IMR-90 (cell line): ENCODE measurements at regions not wholly inside any gene's neighbourhood (a gene's known extent, or its start where the extent isn't known, plus 50 kb on each side); places are given as distances from the start of the nearest gene placed in this dataset.

ENCODE experiments used
- ATAC-seq: fragments of 200-7000 bp; cut with Tn5 transposase; 2 replicates; pipeline ENCODE4 v1.9.1; 2020; ENCODE audit warnings: low read depth, mild to moderate bottlenecking, moderate library complexity
- BruUV-seq: library from RNA; stranded (reverse); fragments of 400-500 nt; replicated peaks from 2 replicates; lab custom pipeline; 2021; lab: Mats Ljungman, UMichigan
- CTCF ChIA-PET: fragments of 300-600 bp; formaldehyde crosslinking; extraction: SDS; loops from one replicate; lab custom pipeline; 2021; ENCODE audit warnings: antibody characterized with exemption; lab: Yijun Ruan, JAX
- POLR2A ChIA-PET: fragments of 300-600 bp; sonication (Branson Sonifier 250); formaldehyde crosslinking; loops from one replicate; lab custom pipeline; 2022; ENCODE audit warnings: antibody characterized with exemption; ENCODE audit not compliant: unreplicated experiment; lab: Charles Lee
- DNase-seq: peaks from one replicate; pipeline ENCODE4 v3.0.0; 2013
- H2AFZ ChIP-seq: replicated peaks from 2 replicates; pipeline ENCODE3; 2013; ENCODE audit warnings: low read length, mild to moderate bottlenecking; ENCODE audit not compliant: poor library complexity
- H2AK5ac ChIP-seq: 2 replicates; pipeline ENCODE4 v1.6.1; 2013; ENCODE audit warnings: low read depth, low read length, inconsistent platforms
- H2AK9ac ChIP-seq: replicated peaks from 2 replicates; pipeline ENCODE3; 2013; ENCODE audit warnings: mild to moderate bottlenecking, low read depth, low read length, moderate library complexity; ENCODE audit not compliant: poor library complexity
- H2BK120ac ChIP-seq: 2 replicates; pipeline ENCODE4 v1.6.1; 2013; ENCODE audit warnings: low read depth, low read length, inconsistent platforms
- H2BK15ac ChIP-seq: 3 replicates; pipeline ENCODE4 v1.6.1; 2013; ENCODE audit warnings: low read depth, low read length, inconsistent platforms
- H2BK20ac ChIP-seq: 2 replicates; pipeline ENCODE4 v1.6.1; 2013; ENCODE audit warnings: low read depth, mild to moderate bottlenecking, inconsistent platforms, low read length, moderate library complexity
- H2BK5ac ChIP-seq: 2 replicates; pipeline ENCODE4 v1.6.1; 2013; ENCODE audit warnings: mild to moderate bottlenecking, low read depth, low read length, inconsistent platforms; ENCODE audit not compliant: poor library complexity, severe bottlenecking
- H3K14ac ChIP-seq: replicated peaks from 2 replicates; pipeline ENCODE4 v1.6.1; 2013; ENCODE audit warnings: low read depth, low read length, inconsistent platforms
- H3K18ac ChIP-seq: 2 replicates; pipeline ENCODE4 v1.6.1; 2013; ENCODE audit warnings: low read depth, low read length, control low read depth
- H3K23ac ChIP-seq: 2 replicates; pipeline ENCODE4 v1.6.1; 2013; ENCODE audit warnings: low read depth, low read length, inconsistent platforms
- H3K27ac ChIP-seq: 2 replicates; pipeline ENCODE4 v1.5.1; 2013; ENCODE audit warnings: mild to moderate bottlenecking, control low read depth, low read length; ENCODE audit not compliant: insufficient read depth
- H3K27me3 ChIP-seq: 2 replicates; pipeline ENCODE4 v1.6.1; 2013; ENCODE audit warnings: low read length; ENCODE audit not compliant: control insufficient read depth, insufficient read depth
- H3K36me3 ChIP-seq: 2 replicates; pipeline ENCODE4 v1.6.1; 2013; ENCODE audit warnings: low read length, mixed read lengths; ENCODE audit not compliant: control insufficient read depth, insufficient read depth
- H3K4ac ChIP-seq: 2 replicates; pipeline ENCODE4 v1.6.1; 2013; ENCODE audit warnings: low read depth, low read length, inconsistent platforms
- H3K4me1 ChIP-seq: 2 replicates; pipeline ENCODE4 v1.6.1; 2013; ENCODE audit warnings: low read length, mixed read lengths; ENCODE audit not compliant: control insufficient read depth, insufficient read depth
- H3K4me2 ChIP-seq: 2 replicates; pipeline ENCODE4 v1.6.1; 2013; ENCODE audit warnings: low read depth, mild to moderate bottlenecking, control low read depth, low read length, moderate library complexity
- H3K4me3 ChIP-seq: 2 replicates; pipeline ENCODE4 v1.5.1; 2013; ENCODE audit warnings: low read depth, mild to moderate bottlenecking, control low read depth, low read length, moderate library complexity; ENCODE audit not compliant: insufficient read depth
- H3K56ac ChIP-seq: 2 replicates; pipeline ENCODE4 v1.6.1; 2013; ENCODE audit warnings: low read length, inconsistent platforms; ENCODE audit not compliant: insufficient read depth; ENCODE audit errors: extremely low read depth
- H3K79me1 ChIP-seq, 2 experiments: 2 replicates each; pipeline ENCODE4 v1.6.1; 2013; ENCODE audit warnings: low read length in 2 of 2, inconsistent platforms in 1 of 2, low read depth in 1 of 2
- H3K9ac ChIP-seq: 2 replicates; pipeline ENCODE4 v1.6.1; 2013; ENCODE audit warnings: low read depth, low read length, control low read depth
- H3K9me1 ChIP-seq: 2 replicates; pipeline ENCODE4 v1.6.1; 2013; ENCODE audit warnings: low read length, inconsistent platforms; ENCODE audit not compliant: insufficient read depth
- H3K9me3 ChIP-seq: 2 replicates; pipeline ENCODE4 v1.6.1; 2013; ENCODE audit warnings: low read length; ENCODE audit not compliant: control insufficient read depth, insufficient read depth
- H4K20me1 ChIP-seq: 2 replicates; pipeline ENCODE4 v1.6.1; 2013; ENCODE audit warnings: low read length, inconsistent platforms; ENCODE audit not compliant: insufficient read depth
- H4K5ac ChIP-seq: 2 replicates; pipeline ENCODE4 v1.6.1; 2013; ENCODE audit warnings: mild to moderate bottlenecking, low read depth, low read length, control low read depth
- H4K8ac ChIP-seq, 2 experiments: 2 replicates each; pipeline ENCODE4 v1.6.1; 2013; ENCODE audit warnings: low read depth in 2 of 2, low read length in 2 of 2, control low read depth in 1 of 2, inconsistent platforms in 1 of 2
- H4K91ac ChIP-seq: 2 replicates; pipeline ENCODE4 v1.6.1; 2013; ENCODE audit warnings: low read depth, low read length, inconsistent platforms; ENCODE audit not compliant: insufficient read depth
- BHLHE40 ChIP-seq: fragments of 150-350 bp; IDR thresholded peaks from 2 replicates; pipeline ENCODE4 v1.6.1; 2016; ENCODE audit warnings: mild to moderate bottlenecking, low read depth, low read length
- CEBPB ChIP-seq: IDR thresholded peaks from 2 replicates; pipeline ENCODE4 v1.6.1; 2012; ENCODE audit warnings: low read depth, low read length, improper control_type of control experiment
- CHD1 ChIP-seq: IDR thresholded peaks from 2 replicates; pipeline ENCODE4 v1.6.1; 2012; ENCODE audit warnings: low read depth, low read length, improper control_type of control experiment
- CTCF ChIP-seq: conservative IDR thresholded peaks from 2 replicates; pipeline ENCODE4 v1.5.1; 2012; ENCODE audit warnings: mild to moderate bottlenecking, low read depth, low read length, improper control_type of control experiment
- ELK1 ChIP-seq: fragments of 150-350 bp; IDR thresholded peaks from 2 replicates; pipeline ENCODE4 v1.6.1; 2016; ENCODE audit warnings: low read depth, mild to moderate bottlenecking, low read length, moderate library complexity, borderline replicate concordance
- FOS ChIP-seq: fragments of 150-350 bp; IDR thresholded peaks from 2 replicates; pipeline ENCODE4 v1.6.1; 2016; ENCODE audit warnings: low read depth, low read length
- MAFK ChIP-seq: IDR thresholded peaks from 2 replicates; pipeline ENCODE4 v1.6.1; 2012; ENCODE audit warnings: low read depth, low read length, improper control_type of control experiment
- MAZ ChIP-seq: IDR thresholded peaks from 2 replicates; pipeline ENCODE4 v1.6.1; 2012; ENCODE audit warnings: low read depth, mild to moderate bottlenecking, low read length, improper control_type of control experiment, moderate library complexity, borderline replicate concordance
- MXI1 ChIP-seq: IDR thresholded peaks from 2 replicates; pipeline ENCODE4 v1.6.1; 2012; ENCODE audit warnings: low read depth, mild to moderate bottlenecking, low read length, moderate library complexity, borderline replicate concordance
- NFE2L2 ChIP-seq: fragments of 150-350 bp; IDR thresholded peaks from 2 replicates; pipeline ENCODE4 v1.6.1; 2016; ENCODE audit warnings: low read depth, mild to moderate bottlenecking, low read length
- POLR2A ChIP-seq: IDR thresholded peaks from 2 replicates; pipeline ENCODE4 v1.6.1; 2012; ENCODE audit warnings: mild to moderate bottlenecking, low read depth, low read length
- RAD21 ChIP-seq: IDR thresholded peaks from 2 replicates; pipeline ENCODE4 v1.6.1; 2012; ENCODE audit warnings: low read length, improper control_type of control experiment
- RCOR1 ChIP-seq: IDR thresholded peaks from 2 replicates; pipeline ENCODE4 v1.6.1; 2012; ENCODE audit warnings: mild to moderate bottlenecking, low read length, improper control_type of control experiment; ENCODE audit not compliant: insufficient replicate concordance
- RFX5 ChIP-seq: IDR thresholded peaks from 2 replicates; pipeline ENCODE4 v1.8.0; 2012; ENCODE audit warnings: low read depth, mild to moderate bottlenecking, low read length, moderate library complexity
- SMC3 ChIP-seq: fragments of 150-350 bp; IDR thresholded peaks from 2 replicates; pipeline ENCODE4 v1.6.1; 2016; ENCODE audit warnings: low read depth, mild to moderate bottlenecking, antibody characterized with exemption, low read length, moderate library complexity
- USF2 ChIP-seq: fragments of 150-350 bp; IDR thresholded peaks from 2 replicates; pipeline ENCODE4 v1.6.1; 2017; ENCODE audit warnings: mild to moderate bottlenecking, antibody characterized with exemption, low read length, low read depth
- WGBS, 2 experiments: methylation state at CpG; one replicate each; pipeline versions ENCODE4 v1.1.5 to v1.1.7; 2013; ENCODE audit warnings: missing lambda C conversion rate in 2 of 2; ENCODE audit not compliant: insufficient read length in 1 of 2; ENCODE audit errors: extremely low coverage in 2 of 2; 5-methylcytosine and 5-hydroxymethylcytosine counted together
- dilution Hi-C: fragments of 300-500 bp; cut with HindIII; formaldehyde crosslinking; loops from one replicate; pipeline ENCODE4 v1.14.3; 2018; ENCODE audit warnings: low sequenced_read_pairs; ENCODE audit not compliant: unreplicated experiment
- in situ Hi-C: fragments of 300-500 bp; cut with MboI; formaldehyde crosslinking; loops from 3 replicates; pipeline ENCODE4 v1.14.3; 2019; ENCODE audit warnings: low sequenced_read_pairs, inconsistent platforms, mixed read lengths
- intact Hi-C: fragments of 100-400 bp; cut with micrococcal nuclease; formaldehyde crosslinking; loops from 2 replicates; pipeline ENCODE4 v1.10.0; 2022

- Histone ChIP-seq H2BK20ac (no peak overlapping the region), H3K79me1 (no peaks in the 10 kb centered on the region), H2BK5ac (no peak overlapping the region), H3K56ac (no peak overlapping the region), H2AK5ac (no peak overlapping the region), H4K8ac (no peak overlapping the region), H3K4me3 (no peak overlapping the region), H3K9ac (no peak overlapping the region), H2AK9ac (no peak overlapping the region), H2BK120ac (no peak overlapping the region), H3K4ac (no peak overlapping the region), H3K36me3 (0 out of 2 replicates have a peak, but pooled peaks cover 1% of the 10 kb centered on the region), H3K18ac (no peak overlapping the region), H2AFZ (no peak overlapping the region), H2BK15ac (no peak overlapping the region), H4K5ac (no peak overlapping the region), H3K27ac (no peak overlapping the region), H4K20me1 (no peaks in the 10 kb centered on the region; the same call in 1 of the 2 replicates), H3K4me2 (no peak overlapping the region), H3K14ac (no peak overlapping the region), H3K27me3 (no peaks in the 10 kb centered on the region), H3K9me1 (no peaks in the 10 kb centered on the region), H3K4me1 (no peaks in the 10 kb centered on the region), H4K91ac (no peak overlapping the region), H3K9me3 (no peaks in the 10 kb centered on the region), H3K23ac (no peak overlapping the region)
- DNase-seq (no peak), ATAC-seq (peak; percentile 19)
- 51% methylated on average over 4 of the region's 6 CpGs; no CpG with 5 or more reads in 1 of the 2 experiments for WGBS, 2 experiments
- in situ Hi-C loops, result no loop called here
- CTCF ChIA-PET, result no interaction called here
- no TSS peak for BruUV-seq
- intact Hi-C loops, result no loop called here
- POLR2A ChIA-PET, result no interaction called here
- TF ChIP-seq SMC3 (no peak), RCOR1 (no peak), POLR2A (no peak), MAZ (no peak), CTCF (no peak), RFX5 (no peak), MAFK (no peak), USF2 (no peak), NFE2L2 (no peak), CEBPB (no peak), MXI1 (no peak), FOS (no peak), RAD21 (no peak), BHLHE40 (no peak), ELK1 (no peak), CHD1 (no peak)
- dilution Hi-C loops, result no loop called here
Observed at GRCh38 chr11:71156301-71156700, 96.1 kb downstream of the SHANK2 start.
